ENCODE measurements at regions not wholly inside any gene's neighbourhood (a gene's known extent, or its start where the extent isn't known, plus 50 kb on each side); places are given as distances from the start of the nearest gene placed in this dataset.

DNA sequence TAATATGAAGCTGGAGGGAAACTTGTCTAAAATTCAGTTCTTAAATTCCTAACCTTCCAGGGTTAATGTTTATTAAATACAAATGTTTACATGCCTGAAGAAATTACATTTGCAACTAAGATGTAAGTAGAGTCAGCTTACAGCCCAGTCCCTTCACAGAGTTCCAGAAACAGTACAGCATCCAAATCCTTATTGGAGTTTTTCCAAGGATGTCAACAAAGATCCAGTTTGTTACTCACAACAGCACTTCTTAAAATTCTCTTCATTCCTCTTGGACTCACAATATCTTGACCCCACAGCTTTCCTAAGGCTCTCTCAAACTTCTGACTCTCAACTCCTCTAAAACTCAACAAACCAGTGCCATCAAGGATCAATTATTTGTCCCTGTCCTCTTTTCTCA lies 50.1 kb upstream of the RWDD3 start:
- TF ChIP-seq TCF12 (IDR thresholded peaks at IDR 0.05; ENCODE audit: low read depth) (no peak), ZBTB7A (IDR thresholded peaks at IDR 0.05; ENCODE audit: low read depth) (no peak), YY1 (IDR thresholded peaks at IDR 0.05; ENCODE audit: low read depth) (no peak)
- TF ChIP-seq, protein P1, sequence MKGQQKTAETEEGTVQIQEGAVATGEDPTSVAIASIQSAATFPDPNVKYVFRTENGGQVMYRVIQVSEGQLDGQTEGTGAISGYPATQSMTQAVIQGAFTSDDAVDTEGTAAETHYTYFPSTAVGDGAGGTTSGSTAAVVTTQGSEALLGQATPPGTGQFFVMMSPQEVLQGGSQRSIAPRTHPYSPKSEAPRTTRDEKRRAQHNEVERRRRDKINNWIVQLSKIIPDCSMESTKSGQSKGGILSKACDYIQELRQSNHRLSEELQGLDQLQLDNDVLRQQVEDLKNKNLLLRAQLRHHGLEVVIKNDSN (IDR thresholded peaks at IDR 0.05), result no peak
